BE2C (cell line): ENCODE measurements at regions not wholly inside any gene's neighbourhood (a gene's known extent, or its start where the extent isn't known, plus 50 kb on each side); places are given as distances from the start of the nearest gene placed in this dataset.

Experiments
- DNase-seq: peaks from one replicate; pipeline ENCODE4 v3.0.0-alpha.2; 2020
- H3K27me3 ChIP-seq: fragments of 250-450 bp; sonication (Bioruptor Pico); 2 replicates; pipeline ENCODE4 v1.5.1; 2020; ENCODE audit warnings: mild to moderate bottlenecking
- H3K36me3 ChIP-seq: fragments of 250-450 bp; sonication (Bioruptor Pico); 2 replicates; pipeline ENCODE4 v1.5.1; 2020; ENCODE audit warnings: mild to moderate bottlenecking
- H3K4me1 ChIP-seq: fragments of 250-450 bp; sonication (Bioruptor Pico); 2 replicates; pipeline ENCODE4 v1.5.1; 2020
- H3K4me3 ChIP-seq: 2 replicates; pipeline ENCODE4 v1.5.1; 2011; ENCODE audit warnings: low read depth, low read length
- H3K9me3 ChIP-seq: fragments of 250-450 bp; sonication (Bioruptor Pico); 2 replicates; pipeline ENCODE4 v1.5.1; 2020
- TF ChIP-seq, protein P1 (sequence below): IDR thresholded peaks from 2 replicates; pipeline ENCODE4 v1.5.1; 2012; ENCODE audit warnings: mild to moderate bottlenecking, low read depth, low read length

DNA sequence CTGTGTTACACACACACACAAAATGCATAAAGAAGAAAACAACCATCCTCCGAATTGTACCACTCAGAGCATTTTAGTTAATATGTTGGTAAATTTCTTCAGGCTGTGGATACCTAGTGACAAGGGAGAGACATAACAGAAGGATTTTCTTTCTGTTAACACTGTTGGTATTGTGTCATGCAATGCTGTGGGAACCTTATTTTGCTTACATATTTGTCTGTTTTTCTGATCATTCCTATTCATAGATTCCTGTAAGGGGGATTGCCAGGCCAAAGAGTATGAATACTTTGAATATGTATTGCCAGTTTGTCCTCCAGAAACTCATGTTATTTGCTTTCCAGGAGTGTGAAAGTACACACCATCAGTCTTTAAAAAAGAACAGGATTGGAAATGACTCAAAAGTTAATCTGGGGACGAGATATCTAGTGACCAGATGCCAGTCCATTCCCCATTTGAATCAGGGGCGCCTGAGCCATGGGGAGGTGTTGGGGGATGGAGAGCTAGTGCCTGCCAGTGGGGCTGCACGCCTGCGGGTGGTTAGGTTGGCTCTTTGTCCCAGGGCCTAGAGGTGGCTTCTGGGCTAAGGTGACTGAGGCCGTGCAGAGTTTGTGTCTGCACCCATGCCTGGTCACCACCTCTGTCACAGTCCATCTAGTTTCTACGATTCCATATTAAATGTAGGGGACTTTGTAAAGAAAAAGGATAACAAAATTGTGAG lies 142.0 kb downstream of the PTPN20 start:
- Histone ChIP-seq H3K9me3 (no peaks in the 10 kb centered on the region), H3K4me3 (no peak overlapping the region), H3K4me1 (no peaks in the 10 kb centered on the region; the same call in 1 of the 2 replicates), H3K36me3 (no peaks in the 10 kb centered on the region), H3K27me3 (no peaks in the 10 kb centered on the region)
- TF ChIP-seq, protein P1, sequence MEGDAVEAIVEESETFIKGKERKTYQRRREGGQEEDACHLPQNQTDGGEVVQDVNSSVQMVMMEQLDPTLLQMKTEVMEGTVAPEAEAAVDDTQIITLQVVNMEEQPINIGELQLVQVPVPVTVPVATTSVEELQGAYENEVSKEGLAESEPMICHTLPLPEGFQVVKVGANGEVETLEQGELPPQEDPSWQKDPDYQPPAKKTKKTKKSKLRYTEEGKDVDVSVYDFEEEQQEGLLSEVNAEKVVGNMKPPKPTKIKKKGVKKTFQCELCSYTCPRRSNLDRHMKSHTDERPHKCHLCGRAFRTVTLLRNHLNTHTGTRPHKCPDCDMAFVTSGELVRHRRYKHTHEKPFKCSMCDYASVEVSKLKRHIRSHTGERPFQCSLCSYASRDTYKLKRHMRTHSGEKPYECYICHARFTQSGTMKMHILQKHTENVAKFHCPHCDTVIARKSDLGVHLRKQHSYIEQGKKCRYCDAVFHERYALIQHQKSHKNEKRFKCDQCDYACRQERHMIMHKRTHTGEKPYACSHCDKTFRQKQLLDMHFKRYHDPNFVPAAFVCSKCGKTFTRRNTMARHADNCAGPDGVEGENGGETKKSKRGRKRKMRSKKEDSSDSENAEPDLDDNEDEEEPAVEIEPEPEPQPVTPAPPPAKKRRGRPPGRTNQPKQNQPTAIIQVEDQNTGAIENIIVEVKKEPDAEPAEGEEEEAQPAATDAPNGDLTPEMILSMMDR = no peak
- DNase-seq = no peak

DNA sequence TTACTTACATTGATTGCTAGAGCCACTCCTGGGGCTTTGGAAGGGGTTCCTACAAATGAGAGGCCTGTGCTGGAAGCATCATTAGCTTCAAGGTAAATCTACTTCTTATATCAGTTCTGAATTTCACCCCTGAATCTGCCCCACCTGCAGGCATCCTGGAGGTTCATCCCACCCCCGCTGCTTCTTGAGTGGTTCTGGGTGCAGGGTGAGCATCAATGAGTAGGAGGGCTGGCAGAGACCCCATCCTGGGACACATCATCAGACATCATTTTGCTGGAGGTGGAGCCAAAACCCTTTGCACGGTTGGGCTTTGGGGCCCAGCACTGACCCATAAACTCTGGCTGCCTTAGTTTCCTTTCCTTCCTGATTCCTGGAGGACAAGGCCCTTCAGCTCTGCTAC lies 143.7 kb downstream of the PTPN20 start:
- H3K9me3 ChIP-seq = no peaks in the 10 kb centered on the region
- no peak for DNase-seq
- H3K27me3 ChIP-seq = no peaks in the 10 kb centered on the region
- H3K4me3 ChIP-seq = no peak overlapping the region
- TF ChIP-seq, protein P1 = no peak
- no peaks in the 10 kb centered on the region; the same call in 1 of the 2 replicates for H3K4me1 ChIP-seq
- H3K36me3 ChIP-seq = no peaks in the 10 kb centered on the region

DNA sequence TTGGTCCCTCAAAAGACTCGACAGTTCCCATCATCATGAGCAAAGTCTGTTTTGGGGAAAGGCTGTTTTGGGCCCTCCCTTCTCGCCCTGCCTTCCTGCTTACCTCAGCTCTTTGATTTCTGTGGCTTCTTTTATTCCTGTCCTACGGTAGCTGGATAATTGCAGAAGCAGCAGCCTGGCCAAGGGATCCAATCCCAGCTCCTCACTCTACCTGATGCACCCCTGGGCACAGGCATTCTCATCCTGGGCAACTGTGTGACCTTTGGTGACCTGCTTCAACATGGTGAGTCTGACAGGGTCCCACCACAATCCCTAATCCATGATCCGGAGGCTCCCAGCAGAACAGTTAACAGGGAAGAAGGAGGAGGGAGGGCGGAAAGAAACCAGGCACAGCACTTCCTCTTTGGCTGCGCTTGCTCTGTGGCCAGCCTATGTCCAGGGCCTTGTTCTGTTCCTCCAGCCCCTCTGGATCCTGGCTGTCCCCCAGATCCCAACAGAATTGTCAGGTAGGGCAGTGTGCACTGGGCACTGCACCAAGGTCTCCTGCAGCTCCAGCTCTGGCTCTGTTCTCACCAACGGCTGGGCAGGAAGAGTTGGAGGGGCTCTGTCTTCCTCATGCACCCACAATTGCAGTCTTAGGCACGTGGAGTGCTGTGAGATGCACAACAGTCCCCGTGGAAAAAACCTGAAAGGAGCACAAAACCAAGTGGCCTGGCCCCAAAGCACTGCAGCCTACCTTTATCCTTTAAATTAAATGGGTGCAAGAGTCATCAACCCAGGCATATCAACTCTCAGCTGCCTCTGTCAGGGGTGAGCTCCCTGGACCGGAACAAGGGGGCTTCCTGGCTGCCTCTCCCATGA lies 144.4 kb downstream of the PTPN20 start:
- no peak for DNase-seq
- no peaks in the 10 kb centered on the region for H3K4me1 ChIP-seq
- TF ChIP-seq, protein P1 = no peak
- H3K27me3 ChIP-seq = no peaks in the 10 kb centered on the region
- no peaks in the 10 kb centered on the region for H3K9me3 ChIP-seq
- no peaks in the 10 kb centered on the region for H3K36me3 ChIP-seq
- no peak overlapping the region for H3K4me3 ChIP-seq

DNA sequence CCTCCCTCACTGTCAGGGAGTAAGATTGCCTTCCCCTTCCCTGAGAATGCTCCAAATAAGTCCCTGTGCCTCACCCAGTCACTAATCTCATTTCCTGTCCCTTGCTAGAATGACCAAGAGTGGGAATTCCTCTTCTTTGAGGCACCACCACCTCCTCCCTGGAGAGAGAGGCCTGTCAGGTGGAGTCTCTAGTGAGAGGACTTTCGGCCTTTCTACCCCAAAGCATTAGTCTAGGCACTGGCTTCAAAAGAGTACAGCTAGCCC lies 145.0 kb downstream of the PTPN20 start:
- TF ChIP-seq, protein P1 = no peak
- no peaks in the 10 kb centered on the region for H3K27me3 ChIP-seq
- no peak overlapping the region for H3K4me3 ChIP-seq
- no peaks in the 10 kb centered on the region for H3K4me1 ChIP-seq
- H3K9me3 ChIP-seq = no peaks in the 10 kb centered on the region
- DNase-seq = no peak
- H3K36me3 ChIP-seq = no peaks in the 10 kb centered on the region

DNA sequence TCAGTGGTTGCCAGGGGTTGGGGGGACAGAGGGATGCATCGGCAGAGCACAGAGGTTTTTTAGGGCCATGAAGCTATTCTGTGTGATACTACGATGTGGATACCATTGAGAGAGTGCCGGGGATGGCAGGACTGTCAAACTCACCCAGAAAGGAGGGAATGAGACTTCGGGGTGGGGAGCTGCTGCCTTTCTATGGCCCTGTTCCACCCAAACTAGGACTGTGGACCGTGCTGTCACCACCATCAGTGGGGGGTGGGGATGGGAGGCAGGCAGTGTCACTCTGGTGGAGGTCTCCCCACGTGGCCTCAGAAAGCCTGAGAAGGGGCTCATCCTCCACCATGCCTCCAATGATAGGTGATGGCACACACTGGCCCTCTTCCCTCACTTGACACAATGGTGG lies 146.2 kb downstream of the PTPN20 start:
- no peaks in the 10 kb centered on the region for H3K36me3 ChIP-seq
- DNase-seq = no peak
- H3K4me1 ChIP-seq = no peaks in the 10 kb centered on the region
- no peak overlapping the region for H3K4me3 ChIP-seq
- no peaks in the 10 kb centered on the region for H3K9me3 ChIP-seq
- no peaks in the 10 kb centered on the region for H3K27me3 ChIP-seq
- TF ChIP-seq, protein P1 = no peak
